ENCODE measurements at regions not wholly inside any gene's neighbourhood (a gene's known extent, or its start where the extent isn't known, plus 50 kb on each side); places are given as distances from the start of the nearest gene placed in this dataset.

GRCh38 chr15:69565066-69565655 is 112.5 kb downstream of the RPLP1 start:
- TF ChIP-seq, protein P1, sequence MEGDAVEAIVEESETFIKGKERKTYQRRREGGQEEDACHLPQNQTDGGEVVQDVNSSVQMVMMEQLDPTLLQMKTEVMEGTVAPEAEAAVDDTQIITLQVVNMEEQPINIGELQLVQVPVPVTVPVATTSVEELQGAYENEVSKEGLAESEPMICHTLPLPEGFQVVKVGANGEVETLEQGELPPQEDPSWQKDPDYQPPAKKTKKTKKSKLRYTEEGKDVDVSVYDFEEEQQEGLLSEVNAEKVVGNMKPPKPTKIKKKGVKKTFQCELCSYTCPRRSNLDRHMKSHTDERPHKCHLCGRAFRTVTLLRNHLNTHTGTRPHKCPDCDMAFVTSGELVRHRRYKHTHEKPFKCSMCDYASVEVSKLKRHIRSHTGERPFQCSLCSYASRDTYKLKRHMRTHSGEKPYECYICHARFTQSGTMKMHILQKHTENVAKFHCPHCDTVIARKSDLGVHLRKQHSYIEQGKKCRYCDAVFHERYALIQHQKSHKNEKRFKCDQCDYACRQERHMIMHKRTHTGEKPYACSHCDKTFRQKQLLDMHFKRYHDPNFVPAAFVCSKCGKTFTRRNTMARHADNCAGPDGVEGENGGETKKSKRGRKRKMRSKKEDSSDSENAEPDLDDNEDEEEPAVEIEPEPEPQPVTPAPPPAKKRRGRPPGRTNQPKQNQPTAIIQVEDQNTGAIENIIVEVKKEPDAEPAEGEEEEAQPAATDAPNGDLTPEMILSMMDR (conservative IDR thresholded peaks at IDR 0.05 in 1 of 2, IDR thresholded peaks at IDR 0.05 in 1 of 2; ENCODE audit: low read depth in 1 of 2, low read length in 2 of 2) = no peak
- TF ChIP-seq EZH2 (IDR thresholded peaks at IDR 0.05; ENCODE audit: low read length, missing control alignments) = no peak
